Naive thymus-derived CD8-positive, alpha-beta T cell (primary cell): ENCODE measurements at regions not wholly inside any gene's neighbourhood (a gene's known extent, or its start where the extent isn't known, plus 50 kb on each side); places are given as distances from the start of the nearest gene placed in this dataset.

Experiments used
- ATAC-seq, 2 donors: fragments of 150-1000 bp; cut with Tn5 transposase in 1 of 2; sonication (Bioruptor Pico), chemical (Tn5 transposase) in 1 of 2; 1 replicate in 1 of 2; 2 replicates in 1 of 2; pipeline ENCODE4 v1.10.0; 2021; ENCODE audit warnings: mild to moderate bottlenecking in 2 of 2, moderate library complexity in 2 of 2
- POLR2A ChIA-PET: fragments of 350-600 bp; sonication (Branson Sonifier 250); formaldehyde crosslinking; loops from one replicate; lab custom pipeline; 2021; ENCODE audit warnings: antibody characterized with exemption; lab: Charles Lee
- DNase-seq, 10 donors: peaks; one replicate each; pipeline versions ENCODE4 v3.0.0 to v3.0.0-alpha.2; 2020 to 2022
- H3K27ac Mint-ChIP-seq, 10 donors: one replicate each; pipeline ENCODE4 v1.8.0; 2020 to 2022; ENCODE audit warnings: mild to moderate bottlenecking in 10 of 10, mixed read lengths in 10 of 10, moderate library complexity in 4 of 10, inconsistent platforms in 1 of 10
- H3K27me3 Mint-ChIP-seq, 5 donors: one replicate each; pipeline ENCODE4 v1.8.0; 2021 to 2022; ENCODE audit warnings: mixed read lengths in 5 of 5
- H3K36me3 Mint-ChIP-seq, 3 donors: one replicate each; pipeline ENCODE4 v1.8.0; 2020 to 2022; ENCODE audit warnings: mixed read lengths in 3 of 3, mild to moderate bottlenecking in 2 of 3, inconsistent platforms in 1 of 3
- H3K4me1 Mint-ChIP-seq, 4 donors: one replicate each; pipeline ENCODE4 v1.8.0; 2021 to 2022; ENCODE audit warnings: mixed read lengths in 4 of 4
- H3K4me3 Mint-ChIP-seq, 10 donors: one replicate each; pipeline ENCODE4 v1.8.0; 2020 to 2022; ENCODE audit warnings: mild to moderate bottlenecking in 10 of 10, mixed read lengths in 10 of 10, moderate library complexity in 6 of 10, inconsistent platforms in 1 of 10
- H3K9me3 Mint-ChIP-seq, 9 donors: one replicate each; pipeline ENCODE4 v1.8.0; 2020 to 2022; ENCODE audit warnings: mixed read lengths in 9 of 9, mild to moderate bottlenecking in 3 of 9, inconsistent platforms in 1 of 9, moderate library complexity in 1 of 9

- no peak for ATAC-seq
- Mint-ChIP-seq H3K9me3 (peaks cover 0 to 2% (median 0%) of the 10 kb centered on the region in 9 donors), H3K27ac (no peak overlapping the region), H3K27me3 (peaks cover 0 to 2% (median 0%) of the 10 kb centered on the region in 5 donors), H3K36me3 (no peaks in the 10 kb centered on the region), H3K4me3 (no peak overlapping the region), H3K4me1 (no peaks in the 10 kb centered on the region)
- POLR2A ChIA-PET: no interaction called here
- no peak for DNase-seq
These were observed 72.3 kb downstream of the GMNC start for GRCh38 chr3:190790185-190790584.

DNA sequence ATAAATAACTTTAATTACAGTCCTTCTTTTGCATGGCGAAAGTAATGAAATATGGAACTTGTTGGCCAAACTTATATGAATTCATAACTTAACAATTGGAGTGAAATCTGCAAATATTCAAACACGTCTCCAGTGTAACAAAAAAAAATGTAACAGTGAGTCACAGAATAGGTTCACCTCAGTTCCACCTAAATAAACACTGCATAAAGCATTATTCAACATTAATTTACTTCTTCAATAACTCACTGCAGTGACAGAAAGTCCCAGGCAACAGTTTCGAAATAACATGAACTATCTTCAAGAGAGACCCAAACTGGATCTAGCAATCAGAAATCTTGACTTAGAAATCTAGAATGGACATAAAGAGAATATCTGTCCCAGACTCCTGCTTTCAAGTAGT lies 75.6 kb downstream of the GMNC start:
- Mint-ChIP-seq H3K27me3 (peaks cover 0 to 2% (median 0%) of the 10 kb centered on the region in 5 donors), H3K36me3 (no peaks in the 10 kb centered on the region), H3K27ac (no peak overlapping the region), H3K4me1 (no peaks in the 10 kb centered on the region), H3K4me3 (no peak overlapping the region), H3K9me3 (peaks cover 0 to 2% (median 0%) of the 10 kb centered on the region in 9 donors)
- POLR2A ChIA-PET: no interaction called here
- no peak for ATAC-seq
- DNase-seq: no peak

- Mint-ChIP-seq H3K27me3 (peaks cover 0 to 2% (median 0%) of the 10 kb centered on the region in 5 donors), H3K27ac (no peak overlapping the region), H3K9me3 (peaks cover 0 to 2% (median 0%) of the 10 kb centered on the region in 9 donors), H3K4me3 (no peak overlapping the region), H3K4me1 (no peaks in the 10 kb centered on the region), H3K36me3 (no peaks in the 10 kb centered on the region)
- POLR2A ChIA-PET: no interaction called here
- ATAC-seq (no peak), DNase-seq (no peak)
These were observed 77.4 kb downstream of the GMNC start for GRCh38 chr3:190785047-190785446.

- Mint-ChIP-seq H3K9me3 (peaks cover 0 to 3% (median 0%) of the 10 kb centered on the region in 9 donors), H3K4me1 (no peaks in the 10 kb centered on the region), H3K27ac (no peak overlapping the region), H3K27me3 (peaks cover 0 to 9% (median 0%) of the 10 kb centered on the region in 5 donors), H3K4me3 (no peak overlapping the region), H3K36me3 (no peaks in the 10 kb centered on the region)
- POLR2A ChIA-PET: no interaction called here
- DNase-seq (no peak), ATAC-seq (no peak)
These were observed 82.0 kb downstream of the GMNC start for GRCh38 chr3:190780524-190780923.

DNA sequence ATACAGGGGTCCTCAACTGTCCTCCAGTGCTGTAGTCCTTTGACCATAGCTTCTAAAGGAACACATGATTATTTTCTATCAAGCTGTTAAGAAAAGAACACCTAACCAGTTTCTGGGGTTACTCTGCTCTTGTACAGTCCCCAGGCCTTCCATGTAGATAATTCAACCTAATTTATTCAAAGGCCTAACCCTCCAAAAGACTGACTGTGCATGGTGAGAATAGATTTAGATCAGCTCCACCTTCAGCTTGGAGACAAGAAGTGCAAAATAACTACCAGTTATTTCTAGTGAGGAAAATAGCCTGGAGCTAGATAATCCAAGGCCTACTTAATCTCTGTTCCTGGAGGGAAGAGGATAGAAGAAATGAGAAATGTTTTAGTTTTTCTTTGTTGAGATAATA lies 87.9 kb downstream of the GMNC start:
- Mint-ChIP-seq H3K27me3 (peaks cover 0 to 9% (median 0%) of the 10 kb centered on the region in 5 donors), H3K36me3 (peaks cover 0 to 8% (median 0%) of the 10 kb centered on the region in 3 donors), H3K9me3 (peaks cover 5 to 31% (median 10%) of the 10 kb centered on the region in 9 donors), H3K4me1 (no peaks in the 10 kb centered on the region), H3K27ac (no peak overlapping the region), H3K4me3 (no peak overlapping the region)
- DNase-seq: no peak
- POLR2A ChIA-PET: no interaction called here
- no peak for ATAC-seq

- H3K27me3 Mint-ChIP-seq: peaks cover 0 to 9% (median 0%) of the 10 kb centered on the region in 5 donors
- no peak overlapping the region for H3K27ac Mint-ChIP-seq
- POLR2A ChIA-PET: no interaction called here
- no peak for ATAC-seq
- peaks cover 0 to 8% (median 0%) of the 10 kb centered on the region in 3 donors for H3K36me3 Mint-ChIP-seq
- H3K4me3 Mint-ChIP-seq: no peak overlapping the region
- peaks cover 5 to 31% (median 11%) of the 10 kb centered on the region in 9 donors for H3K9me3 Mint-ChIP-seq
- H3K4me1 Mint-ChIP-seq: no peaks in the 10 kb centered on the region
- no peak for DNase-seq
These were observed 88.5 kb downstream of the GMNC start for GRCh38 chr3:190773948-190774347.

GRCh38 chr3:190772831-190773230 lies 89.7 kb downstream of the GMNC start:
- Mint-ChIP-seq H3K4me3 (no peak overlapping the region), H3K36me3 (peaks cover 0 to 8% (median 0%) of the 10 kb centered on the region in 3 donors), H3K27ac (no peak overlapping the region), H3K9me3 (peaks cover 5 to 31% (median 11%) of the 10 kb centered on the region in 9 donors), H3K4me1 (no peaks in the 10 kb centered on the region), H3K27me3 (peaks cover 0 to 3% (median 0%) of the 10 kb centered on the region in 5 donors)
- DNase-seq: no peak
- POLR2A ChIA-PET: no interaction called here
- ATAC-seq: no peak

DNA sequence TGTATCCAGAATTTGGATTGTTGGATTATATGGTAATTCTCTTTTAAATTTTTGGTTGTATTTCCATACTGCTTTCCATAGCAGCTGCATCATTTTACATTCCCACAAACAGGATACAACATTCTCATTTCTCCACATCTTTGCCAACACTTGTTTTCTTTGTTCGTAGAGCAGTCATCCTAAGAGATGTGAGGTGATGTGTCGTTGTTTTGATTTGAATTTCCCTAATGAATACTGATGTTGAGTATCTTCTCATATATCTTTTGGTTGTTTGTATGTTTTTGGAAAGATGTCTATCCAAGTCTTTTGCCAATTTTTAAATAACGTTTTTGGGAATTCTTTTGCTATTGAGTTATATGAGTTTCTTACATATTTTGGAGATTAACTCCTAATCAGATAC lies 93.6 kb downstream of the GMNC start:
- POLR2A ChIA-PET: no interaction called here
- ATAC-seq: no peak
- H3K9me3 Mint-ChIP-seq: peaks cover 5 to 23% (median 10%) of the 10 kb centered on the region in 9 donors

GRCh38 chr3:190767851-190768250 lies 94.6 kb downstream of the GMNC start:
- Mint-ChIP-seq H3K27me3 (peaks cover 0 to 3% (median 0%) of the 10 kb centered on the region in 5 donors), H3K4me1 (no peaks in the 10 kb centered on the region), H3K36me3 (peaks cover 0 to under 1% (median 0%) of the 10 kb centered on the region in 3 donors), H3K27ac (no peak overlapping the region), H3K9me3 (peaks cover 0 to 12% (median 8%) of the 10 kb centered on the region in 9 donors), H3K4me3 (no peak overlapping the region)
- DNase-seq (no peak), ATAC-seq (no peak)
- POLR2A ChIA-PET: no interaction called here

More for the DNA sequence above, 93.6 kb downstream of the GMNC start:
- no peak overlapping the region for H3K4me3 Mint-ChIP-seq
- H3K4me1 Mint-ChIP-seq: no peaks in the 10 kb centered on the region
- H3K27me3 Mint-ChIP-seq: peaks cover 0 to 3% (median 0%) of the 10 kb centered on the region in 5 donors
- H3K36me3 Mint-ChIP-seq: peaks cover 0 to 8% (median 0%) of the 10 kb centered on the region in 3 donors
- no peak for DNase-seq
- no peak overlapping the region for H3K27ac Mint-ChIP-seq

- POLR2A ChIA-PET: no interaction called here
- no peaks in the 10 kb centered on the region for H3K4me1 Mint-ChIP-seq
- DNase-seq (no peak), ATAC-seq (no peak)
- H3K36me3 Mint-ChIP-seq: no peaks in the 10 kb centered on the region
- no peak overlapping the region for H3K4me3 Mint-ChIP-seq
- H3K9me3 Mint-ChIP-seq: peaks cover 0 to 3% (median 0%) of the 10 kb centered on the region in 9 donors
- H3K27ac Mint-ChIP-seq: peak overlapping the region in 1 of 10 donors; percentile 4
- peaks cover 0 to 3% (median 0%) of the 10 kb centered on the region in 5 donors for H3K27me3 Mint-ChIP-seq
These were observed 98.0 kb downstream of the GMNC start for GRCh38 chr3:190764231-190765134.

DNA sequence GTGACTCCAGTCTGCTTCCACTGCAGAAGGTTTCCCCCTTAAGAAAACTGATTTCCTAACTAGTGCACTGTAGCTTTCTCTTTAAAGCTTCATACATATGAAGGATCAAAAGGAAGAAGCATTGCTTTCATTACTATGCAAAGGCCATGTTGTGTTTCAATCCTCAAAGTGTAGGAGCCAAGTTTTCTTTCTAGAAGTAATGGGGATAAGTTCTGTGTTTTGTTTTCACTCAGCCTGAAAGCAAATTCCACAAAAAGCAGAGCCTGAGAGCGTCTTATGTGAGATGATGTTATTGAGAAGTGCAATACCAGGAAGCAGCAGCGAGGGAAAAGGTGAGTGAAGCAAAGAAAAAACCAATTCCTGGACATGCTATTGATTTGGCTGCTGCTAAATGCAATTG lies 99.7 kb downstream of the GMNC start:
- ATAC-seq (no peak), DNase-seq (no peak)
- Mint-ChIP-seq H3K36me3 (no peaks in the 10 kb centered on the region), H3K4me1 (no peaks in the 10 kb centered on the region), H3K27me3 (peaks cover 0 to 3% (median 0%) of the 10 kb centered on the region in 5 donors), H3K4me3 (no peak overlapping the region), H3K9me3 (peaks cover 0 to 2% (median 0%) of the 10 kb centered on the region in 9 donors), H3K27ac (no peak overlapping the region)
- POLR2A ChIA-PET: no interaction called here

- Mint-ChIP-seq H3K27me3 (peaks cover 0 to 2% (median 0%) of the 10 kb centered on the region in 5 donors), H3K4me1 (no peaks in the 10 kb centered on the region), H3K27ac (no peak overlapping the region), H3K9me3 (peaks cover 0 to under 1% (median 0%) of the 10 kb centered on the region in 9 donors), H3K4me3 (no peak overlapping the region), H3K36me3 (no peaks in the 10 kb centered on the region)
- no peak for DNase-seq
- ATAC-seq: no peak
- POLR2A ChIA-PET: no interaction called here
These were observed 114.9 kb downstream of the GMNC start for GRCh38 chr3:190747571-190747970.

DNA sequence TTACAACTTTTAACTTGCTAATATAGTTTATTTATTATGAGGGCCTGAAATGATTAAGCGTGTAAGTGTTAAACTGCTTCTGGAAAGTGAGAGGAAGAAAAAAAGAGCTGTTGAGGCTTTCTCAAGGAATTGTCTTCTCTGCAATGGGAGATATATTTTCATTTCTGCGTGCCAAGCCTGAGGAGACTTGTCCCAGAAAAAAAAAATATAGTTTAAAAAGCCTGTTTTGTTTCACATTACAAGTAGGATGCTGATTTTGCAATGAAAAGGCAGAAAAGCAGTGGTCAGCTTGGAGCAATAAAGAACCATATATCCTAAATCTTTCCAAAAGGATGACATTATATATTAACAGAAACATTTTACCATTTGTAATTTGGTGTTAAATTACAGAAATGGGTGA lies 115.5 kb downstream of the GMNC start:
- no peaks in the 10 kb centered on the region for H3K36me3 Mint-ChIP-seq
- DNase-seq: no peak
- H3K4me1 Mint-ChIP-seq: no peaks in the 10 kb centered on the region
- no peak overlapping the region for H3K27ac Mint-ChIP-seq
- no peak overlapping the region for H3K4me3 Mint-ChIP-seq
- peaks cover 0 to 3% (median 0%) of the 10 kb centered on the region in 5 donors for H3K27me3 Mint-ChIP-seq
- POLR2A ChIA-PET: no interaction called here
- H3K9me3 Mint-ChIP-seq: no peaks in the 10 kb centered on the region
- ATAC-seq: no peak
